ENCODE measurements at regions not wholly inside any gene's neighbourhood (a gene's known extent, or its start where the extent isn't known, plus 50 kb on each side); places are given as distances from the start of the nearest gene placed in this dataset.

DNA sequence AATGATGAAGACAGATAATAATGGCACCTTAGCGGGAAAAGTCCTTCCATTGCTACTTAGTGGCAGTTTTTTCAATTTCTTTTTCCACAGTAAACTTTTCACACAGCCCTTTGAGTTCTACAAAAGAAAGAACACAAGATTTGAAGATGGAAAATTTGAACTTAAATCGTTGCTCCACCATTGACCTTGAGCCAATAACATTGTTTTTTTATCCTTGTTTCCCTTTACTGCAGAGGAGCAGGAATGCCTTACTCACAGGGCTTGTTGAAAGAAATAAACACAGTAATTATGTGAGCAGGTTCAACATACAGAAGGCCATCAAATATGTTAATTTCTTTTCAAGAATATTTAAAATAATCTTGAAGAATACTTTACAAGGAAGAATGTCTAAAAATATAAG, 181.5 kb upstream of the KRR1 start:
- TF ChIP-seq EP300 (conservative IDR thresholded peaks at IDR 0.05; ENCODE audit: poor library complexity, severe bottlenecking) (no peak), EZH2 (IDR thresholded peaks at IDR 0.05; ENCODE audit: borderline replicate concordance, insufficient read depth, low read length, poor library complexity, severe bottlenecking) (no peak)

Data from neural cell (in vitro differentiated cells).